BLaER1 treated with 17β-estradiol and CSF1 and Interleukin-3, amounts not matched to agents 10 nM and 100 nM (cell line): ENCODE measurements at regions not wholly inside any gene's neighbourhood (a gene's known extent, or its start where the extent isn't known, plus 50 kb on each side); places are given as distances from the start of the nearest gene placed in this dataset.

Source experiments
- H3K27ac ChIP-seq, 11 experiments: shearing (Covaris generic); formaldehyde crosslinking; 2 replicates each; pipeline ENCODE4 v1.8.1; 2022
- H3K27me3 ChIP-seq, 11 experiments: shearing (Covaris generic); formaldehyde crosslinking; 2 replicates each; pipeline ENCODE4 v1.8.1; 2022
- H3K36me3 ChIP-seq, 11 experiments: shearing (Covaris generic); formaldehyde crosslinking; 2 replicates each; pipeline ENCODE4 v1.8.1; 2022
- H3K4me1 ChIP-seq, 10 experiments: shearing (Covaris generic); formaldehyde crosslinking; 2 replicates each; pipeline ENCODE4 v1.8.1; 2022
- H3K4me2 ChIP-seq, 11 experiments: shearing (Covaris generic); formaldehyde crosslinking; 2 replicates each; pipeline ENCODE4 v1.8.1; 2022
- H3K4me3 ChIP-seq, 10 experiments: shearing (Covaris generic); formaldehyde crosslinking; 2 replicates each; pipeline ENCODE4 v1.8.1; 2022
- H3K9ac ChIP-seq, 11 experiments: shearing (Covaris generic); formaldehyde crosslinking; 2 replicates each; pipeline ENCODE4 v1.8.1; 2022
- H3K9me3 ChIP-seq, 11 experiments: shearing (Covaris generic); formaldehyde crosslinking; replicated peaks in 1 of 11; 2 replicates each; pipeline ENCODE4 v1.8.1; 2022
- H4K20me1 ChIP-seq, 11 experiments: shearing (Covaris generic); formaldehyde crosslinking; 2 replicates each; pipeline ENCODE4 v1.8.1; 2022
- Cebpa-rat ChIP-seq, 11 experiments: shearing (Covaris generic); IDR thresholded peaks; 2 replicates each; pipeline ENCODE4 v1.8.1; 2022

GRCh38 chr1:224510880-224511645 lies 76.5 kb upstream of the WDR26 start:
- Histone ChIP-seq H3K4me1 (peaks cover 9 to 53% (median 31%) of the 10 kb centered on the region in 10 experiments), H3K9ac (peak overlapping the region in 8 of 11 experiments; percentile 10 to 48 (median 27); a peak in 6 of 22 replicates), H3K36me3 (no peaks in the 10 kb centered on the region), H4K20me1 (no peaks in the 10 kb centered on the region), H3K27me3 (no peaks in the 10 kb centered on the region), H3K27ac (peak overlapping the region in 9 of 11 experiments; percentile 5 to 57 (median 32); a peak in 11 of 22 replicates), H3K4me2 (peak overlapping the region; percentile 38 to 90 (median 58)), H3K4me3 (no peak overlapping the region), H3K9me3 (no peaks in the 10 kb centered on the region)
- TF ChIP-seq Cebpa-rat (IDR thresholded peaks at IDR 0.05), result no peak

GRCh38 chr1:224512600-224513151 lies 78.1 kb upstream of the WDR26 start:
- H3K4me3 ChIP-seq, result no peak overlapping the region
- H3K27ac ChIP-seq, result no peak overlapping the region
- peak overlapping the region in 2 of 11 experiments; percentile 28 to 50; a peak in 3 of 22 replicates for H3K4me2 ChIP-seq
- H3K36me3 ChIP-seq, result no peaks in the 10 kb centered on the region
- TF ChIP-seq Cebpa-rat (IDR thresholded peaks at IDR 0.05), result no peak
- H3K27me3 ChIP-seq, result no peaks in the 10 kb centered on the region
- H3K9ac ChIP-seq, result no peak overlapping the region
- no peaks in the 10 kb centered on the region for H4K20me1 ChIP-seq
- H3K9me3 ChIP-seq, result no peaks in the 10 kb centered on the region
- H3K4me1 ChIP-seq, result peaks cover 9 to 46% (median 27%) of the 10 kb centered on the region in 10 experiments

- peak overlapping the region in 1 of 11 experiments; percentile 12; a peak in 1 of 22 replicates for H3K4me2 ChIP-seq
Observed at GRCh38 chr1:224513383-224513782, 78.8 kb upstream of the WDR26 start.

GRCh38 chr1:224513787-224514209 lies 79.2 kb upstream of the WDR26 start:
- H3K27me3 ChIP-seq, result no peaks in the 10 kb centered on the region
- peaks cover 9 to 44% (median 27%) of the 10 kb centered on the region in 10 experiments for H3K4me1 ChIP-seq
- H3K9me3 ChIP-seq, result no peaks in the 10 kb centered on the region
- H3K4me2 ChIP-seq, result peak overlapping the region in 1 of 11 experiments; percentile 12; a peak in 1 of 22 replicates
- no peak for TF ChIP-seq Cebpa-rat (IDR thresholded peaks at IDR 0.05)
- H3K27ac ChIP-seq, result no peak overlapping the region
- no peaks in the 10 kb centered on the region for H3K36me3 ChIP-seq
- H4K20me1 ChIP-seq, result no peaks in the 10 kb centered on the region
- H3K4me3 ChIP-seq, result no peak overlapping the region
- no peak overlapping the region for H3K9ac ChIP-seq

More at GRCh38 chr1:224513383-224513782, 78.8 kb upstream of the WDR26 start:
- Histone ChIP-seq H3K27me3 (no peaks in the 10 kb centered on the region), H3K9me3 (no peaks in the 10 kb centered on the region), H3K9ac (no peak overlapping the region), H3K4me3 (no peak overlapping the region), H3K36me3 (no peaks in the 10 kb centered on the region), H4K20me1 (no peaks in the 10 kb centered on the region), H3K4me1 (peaks cover 9 to 44% (median 27%) of the 10 kb centered on the region in 10 experiments), H3K27ac (no peak overlapping the region)
- TF ChIP-seq Cebpa-rat (IDR thresholded peaks at IDR 0.05), result no peak

GRCh38 chr1:224517171-224517570 lies 82.6 kb upstream of the WDR26 start:
- no peaks in the 10 kb centered on the region for H3K27me3 ChIP-seq
- H3K9ac ChIP-seq, result no peak overlapping the region
- H3K4me1 ChIP-seq, result peaks cover 0 to 15% (median 0%) of the 10 kb centered on the region in 10 experiments; a peak in 3 of 20 replicates
- peaks cover 0 to 6% (median 0%) of the 10 kb centered on the region in 11 experiments; a peak in 6 of 22 replicates for H3K9me3 ChIP-seq
- H3K27ac ChIP-seq, result no peak overlapping the region
- H4K20me1 ChIP-seq, result no peaks in the 10 kb centered on the region
- H3K36me3 ChIP-seq, result no peaks in the 10 kb centered on the region
- no peak overlapping the region for H3K4me3 ChIP-seq
- no peak overlapping the region for H3K4me2 ChIP-seq
- no peak for TF ChIP-seq Cebpa-rat (IDR thresholded peaks at IDR 0.05)

GRCh38 chr1:224518528-224518927 lies 83.9 kb upstream of the WDR26 start:
- Histone ChIP-seq H3K4me1 (peaks cover 0 to 7% (median 0%) of the 10 kb centered on the region in 10 experiments; a peak in 2 of 20 replicates), H3K9me3 (peaks cover 0 to 6% (median 0%) of the 10 kb centered on the region in 11 experiments; a peak in 6 of 22 replicates), H3K9ac (no peak overlapping the region), H4K20me1 (no peaks in the 10 kb centered on the region), H3K36me3 (no peaks in the 10 kb centered on the region), H3K27me3 (no peaks in the 10 kb centered on the region), H3K4me3 (no peak overlapping the region), H3K27ac (no peak overlapping the region), H3K4me2 (peak overlapping the region in 2 of 11 experiments; percentile 21 to 42; a peak in 1 of 22 replicates)
- no peak for TF ChIP-seq Cebpa-rat (IDR thresholded peaks at IDR 0.05)

- Histone ChIP-seq H4K20me1 (no peaks in the 10 kb centered on the region), H3K4me1 (peaks cover 0 to 5% (median 0%) of the 10 kb centered on the region in 10 experiments; a peak in 2 of 20 replicates), H3K27me3 (no peaks in the 10 kb centered on the region), H3K27ac (no peak overlapping the region), H3K4me2 (no peak overlapping the region; a peak in 1 of 22 replicates), H3K4me3 (no peak overlapping the region), H3K36me3 (no peaks in the 10 kb centered on the region), H3K9ac (no peak overlapping the region), H3K9me3 (peaks cover 0 to 6% (median 0%) of the 10 kb centered on the region in 11 experiments; a peak in 6 of 22 replicates)
- no peak for TF ChIP-seq Cebpa-rat (IDR thresholded peaks at IDR 0.05)
Observed at GRCh38 chr1:224519874-224520273, 85.3 kb upstream of the WDR26 start.

- Histone ChIP-seq H3K27ac (no peak overlapping the region), H3K9me3 (peaks cover 0 to 6% (median 0%) of the 10 kb centered on the region in 11 experiments; a peak in 6 of 22 replicates), H3K9ac (no peak overlapping the region), H3K27me3 (no peaks in the 10 kb centered on the region), H3K4me2 (no peak overlapping the region), H4K20me1 (no peaks in the 10 kb centered on the region), H3K36me3 (no peaks in the 10 kb centered on the region), H3K4me1 (peaks cover 0 to 5% (median 0%) of the 10 kb centered on the region in 10 experiments; a peak in 4 of 20 replicates), H3K4me3 (no peak overlapping the region)
- no peak for TF ChIP-seq Cebpa-rat (IDR thresholded peaks at IDR 0.05)
Observed at GRCh38 chr1:224520808-224521207, 86.2 kb upstream of the WDR26 start.
